Right forelimb (tissue), 1 donor: ENCODE measurements at regions not wholly inside any gene's neighbourhood (a gene's known extent, or its start where the extent isn't known, plus 50 kb on each side); places are given as distances from the start of the nearest gene placed in this dataset.
"Not testable (repeated sequence)": the region's sequence is repeated elsewhere in the genome, so short reads cannot be mapped to it uniquely, and the experiment has no call there.

Experiments used
- DNase-seq: peaks from one replicate; pipeline ENCODE4 v3.0.0-alpha.2; 2018

DNA sequence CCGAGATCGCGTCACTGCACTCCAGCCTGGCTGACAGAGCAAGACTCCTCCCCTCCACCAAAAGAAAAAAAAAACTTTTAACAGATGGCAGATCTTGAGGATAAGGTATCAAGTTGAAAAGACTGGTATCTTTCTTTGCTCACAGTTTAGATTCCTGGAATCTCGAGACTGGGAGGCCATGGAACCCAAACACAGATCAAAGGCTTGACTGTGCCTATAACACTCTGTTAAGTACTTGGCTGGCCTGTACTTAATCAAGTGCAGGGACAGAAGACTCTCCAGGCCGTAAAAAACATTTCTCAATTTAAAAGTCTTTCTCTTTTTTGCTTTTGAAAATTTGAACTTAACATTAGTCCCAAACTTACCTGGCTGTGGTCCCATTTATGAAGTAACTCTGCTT is 107.1 kb upstream of the ZNF516 start:
- no peak for DNase-seq

DNA sequence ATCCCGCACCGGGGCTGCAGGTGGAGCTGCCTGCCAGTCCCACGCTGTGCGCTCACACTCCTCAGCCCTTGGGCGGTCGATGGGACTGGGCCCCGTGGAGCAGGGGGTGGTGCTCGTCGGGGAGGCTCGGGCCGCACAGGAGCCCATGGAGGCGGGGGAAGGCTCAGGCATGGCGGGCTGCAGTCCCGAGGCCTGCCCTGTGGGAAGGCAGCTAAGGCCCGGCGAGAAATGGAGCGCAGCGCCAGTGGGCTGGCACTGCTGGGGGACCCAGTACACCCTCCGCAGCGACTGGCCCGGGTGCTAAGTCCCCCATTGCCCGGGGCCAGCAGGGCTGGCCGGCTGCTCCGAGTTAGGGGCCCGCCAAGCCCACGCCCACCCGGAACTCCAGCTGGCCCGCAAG is 105.0 kb upstream of the ZNF516 start:
- DNase-seq, result not testable (repeated sequence)

DNA sequence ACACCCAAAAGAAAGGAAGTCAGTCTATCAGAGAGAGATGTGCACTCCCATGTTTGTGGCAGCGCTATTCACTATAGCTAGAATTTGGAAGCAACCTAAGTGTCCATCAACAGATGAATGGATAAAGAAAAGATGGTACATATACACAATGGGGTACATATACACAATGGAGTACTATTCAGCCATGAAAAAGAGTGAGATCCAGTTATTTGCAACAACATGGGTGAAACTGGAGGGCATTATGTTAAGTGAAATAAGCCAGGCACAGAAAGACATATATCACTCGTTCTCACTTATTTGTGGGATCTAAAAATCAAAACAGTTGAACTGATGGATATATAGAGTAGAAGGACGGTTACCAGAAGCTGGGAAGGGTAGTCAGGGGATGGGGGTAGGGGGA is 99.9 kb upstream of the ZNF516 start:
- DNase-seq, result no peak

DNA sequence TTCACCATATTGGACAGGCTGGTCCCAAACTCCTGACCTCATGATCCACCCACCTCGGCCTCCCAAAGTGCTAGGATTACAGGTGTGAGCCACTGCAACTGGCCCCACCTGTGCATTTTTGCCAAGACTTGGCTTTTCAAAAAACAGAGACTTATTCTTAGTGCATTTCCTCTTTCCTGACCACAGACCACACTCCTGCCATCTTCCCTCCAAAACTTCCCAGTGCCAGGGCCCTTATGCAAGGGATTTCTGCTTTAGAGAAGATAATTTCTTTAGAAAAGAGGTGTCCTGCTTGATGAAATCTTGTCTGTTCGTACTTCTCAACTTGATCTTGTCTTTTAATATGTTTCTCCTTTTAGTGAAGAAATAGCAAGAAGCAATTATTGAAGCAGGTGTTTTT is 98.8 kb upstream of the ZNF516 start:
- no peak for DNase-seq

DNA sequence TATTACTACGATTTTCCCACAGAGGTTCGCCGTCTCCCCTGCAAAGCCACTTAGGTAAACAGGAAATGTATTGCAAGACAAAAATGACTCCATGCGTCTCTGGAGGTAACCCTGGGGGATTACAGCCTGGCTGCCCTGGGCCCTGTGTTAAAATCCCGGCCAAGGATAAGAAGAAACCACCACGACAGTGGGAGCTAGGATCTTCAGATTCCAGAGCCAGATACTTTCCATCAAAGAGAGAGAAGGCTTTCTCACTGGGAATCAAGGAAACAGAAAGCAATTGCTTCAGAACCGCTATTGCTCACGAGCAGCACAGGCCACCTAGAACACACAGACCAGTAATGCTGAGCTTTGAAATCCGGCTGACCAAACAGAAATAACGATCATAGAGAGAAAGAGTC is 97.9 kb upstream of the ZNF516 start:
- no peak for DNase-seq

DNA sequence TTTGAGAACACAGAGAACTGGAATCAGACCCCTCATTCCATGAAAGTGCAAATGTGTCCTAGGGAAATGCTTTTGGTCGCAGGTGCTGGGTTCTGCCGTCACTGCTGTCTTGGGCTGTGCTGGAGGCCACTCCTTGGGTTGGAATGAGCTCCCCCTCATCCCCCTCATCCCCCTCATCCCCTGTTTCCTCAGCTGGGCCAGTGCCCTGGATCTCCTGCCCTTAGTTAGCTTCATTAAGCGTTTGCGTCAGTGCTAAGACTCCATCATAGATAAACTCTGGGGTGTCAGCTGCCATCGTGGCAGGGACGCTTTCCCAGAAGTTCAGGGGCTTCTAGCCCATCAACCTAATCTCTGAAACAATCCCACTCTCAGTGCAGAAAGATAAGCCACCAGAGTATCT is 97.1 kb upstream of the ZNF516 start:
- no peak for DNase-seq

DNA sequence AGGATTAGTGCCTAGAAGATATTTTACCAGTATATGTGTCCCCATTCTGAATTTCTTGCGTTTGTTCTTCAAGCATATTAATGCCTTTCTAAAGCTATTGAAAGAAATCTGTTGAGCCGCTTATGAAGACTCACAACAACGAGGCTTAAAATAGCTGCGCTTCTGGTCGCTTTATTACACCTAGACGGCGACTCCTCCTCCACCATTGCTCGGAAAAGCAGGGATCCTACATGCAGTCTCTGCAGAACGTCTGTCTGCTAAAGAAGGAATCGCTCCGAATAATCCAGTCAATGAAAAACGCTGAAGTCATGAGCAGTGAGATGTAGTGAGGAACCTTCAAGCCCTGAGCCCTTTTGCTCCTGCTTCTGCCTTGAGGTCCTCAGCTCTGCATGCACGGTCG is 94.8 kb upstream of the ZNF516 start:
- no peak for DNase-seq

DNA sequence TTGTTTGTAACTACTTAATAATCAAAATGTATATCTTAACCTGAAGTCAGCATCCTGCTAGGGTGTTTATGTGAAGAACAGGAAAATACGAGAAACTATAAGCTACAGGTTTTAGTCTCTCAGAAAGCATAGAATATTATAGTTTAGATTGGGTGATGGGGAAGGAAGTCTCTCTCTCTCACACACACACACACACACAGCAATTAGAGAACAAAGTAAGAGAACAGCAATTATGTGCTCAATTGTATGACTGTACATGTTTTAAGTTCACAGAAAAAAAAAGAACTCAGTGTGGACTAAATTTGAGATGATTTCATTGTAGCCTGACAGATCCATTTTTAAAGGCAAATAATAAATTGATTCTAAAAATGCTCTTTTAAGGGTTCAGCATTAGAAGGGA is 94.3 kb upstream of the ZNF516 start:
- DNase-seq, result no peak

DNA sequence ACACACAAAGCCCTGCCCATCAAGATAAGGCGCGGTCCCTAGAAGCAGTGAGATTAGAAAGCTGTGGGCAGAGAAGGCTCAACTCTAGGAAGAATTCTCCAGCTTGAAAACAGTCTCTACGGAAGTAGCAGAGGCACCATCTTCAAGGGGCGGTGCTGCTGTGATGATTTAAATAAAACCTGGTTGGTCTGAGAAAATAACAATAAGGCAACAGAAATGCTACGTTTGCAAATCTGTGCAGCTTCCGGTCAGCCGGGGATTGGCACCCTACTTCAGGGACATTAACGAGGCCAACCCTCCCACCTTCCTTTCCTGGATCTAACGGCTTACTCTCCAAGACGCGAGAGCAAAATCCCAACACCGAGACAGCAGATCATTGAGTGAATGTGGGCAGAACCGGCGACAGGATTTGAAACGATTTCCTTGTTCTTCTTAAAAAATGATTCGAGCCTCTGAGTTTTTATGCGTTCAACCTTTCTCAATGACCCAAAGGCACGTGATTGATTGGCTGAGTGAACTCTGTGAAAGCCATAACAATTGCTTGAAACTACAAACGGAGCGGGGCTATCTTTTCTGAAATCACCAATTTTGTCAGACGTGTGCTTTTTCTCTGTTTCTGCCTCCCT is 93.7 kb upstream of the ZNF516 start:
- DNase-seq, result no peak

DNA sequence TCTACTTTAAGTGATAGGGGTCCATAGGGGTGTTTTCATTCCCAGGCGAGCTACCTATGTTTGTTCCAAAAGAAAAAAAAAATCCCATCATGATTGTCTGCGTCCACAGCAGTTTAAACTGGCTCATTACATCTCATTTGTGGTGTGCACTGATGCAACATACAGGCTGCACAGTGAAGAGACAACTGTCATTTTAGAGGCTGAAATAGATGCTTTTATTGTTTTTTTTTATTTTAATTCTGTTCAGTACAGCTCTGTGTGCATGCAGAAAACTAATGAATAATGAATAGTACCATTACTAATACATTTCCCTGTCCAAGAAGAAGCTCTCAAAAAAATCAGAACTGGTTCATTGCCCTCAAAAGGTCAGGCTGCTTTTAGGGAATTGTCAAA is 92.8 kb upstream of the ZNF516 start:
- DNase-seq, result no peak

DNA sequence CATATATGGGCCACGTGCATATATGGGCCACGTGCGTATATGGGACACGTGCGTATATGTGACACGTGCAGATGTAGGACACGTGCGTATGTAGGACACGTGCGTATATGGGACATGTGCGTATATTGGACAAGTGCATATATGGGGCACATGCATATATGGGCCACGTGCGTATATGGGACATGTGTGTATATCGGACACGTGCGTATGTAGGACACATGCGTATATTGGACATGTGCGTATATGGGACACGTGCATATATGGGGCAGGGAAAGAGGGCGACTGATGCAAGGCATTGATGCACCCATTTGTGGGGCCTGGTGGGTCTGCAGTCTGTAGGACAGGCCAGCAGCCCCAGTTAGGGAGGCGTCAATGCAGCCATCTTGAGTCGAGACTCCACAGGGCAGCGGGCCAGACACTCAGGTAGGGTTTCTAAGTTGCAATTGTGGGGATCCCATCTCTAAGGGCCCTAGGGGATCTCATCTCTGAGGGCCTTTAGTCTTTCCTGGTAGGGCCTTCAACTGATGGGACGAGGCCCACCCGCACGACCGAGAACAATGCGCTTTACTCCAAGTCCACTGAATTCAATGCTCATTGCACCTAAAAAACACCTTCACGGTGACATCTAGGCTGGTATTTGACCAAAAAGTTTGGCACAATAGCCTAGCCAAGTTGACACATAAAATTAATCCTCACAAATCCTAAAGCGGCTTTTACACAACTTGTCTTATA is 92.3 kb upstream of the ZNF516 start:
- DNase-seq, result no peak

DNA sequence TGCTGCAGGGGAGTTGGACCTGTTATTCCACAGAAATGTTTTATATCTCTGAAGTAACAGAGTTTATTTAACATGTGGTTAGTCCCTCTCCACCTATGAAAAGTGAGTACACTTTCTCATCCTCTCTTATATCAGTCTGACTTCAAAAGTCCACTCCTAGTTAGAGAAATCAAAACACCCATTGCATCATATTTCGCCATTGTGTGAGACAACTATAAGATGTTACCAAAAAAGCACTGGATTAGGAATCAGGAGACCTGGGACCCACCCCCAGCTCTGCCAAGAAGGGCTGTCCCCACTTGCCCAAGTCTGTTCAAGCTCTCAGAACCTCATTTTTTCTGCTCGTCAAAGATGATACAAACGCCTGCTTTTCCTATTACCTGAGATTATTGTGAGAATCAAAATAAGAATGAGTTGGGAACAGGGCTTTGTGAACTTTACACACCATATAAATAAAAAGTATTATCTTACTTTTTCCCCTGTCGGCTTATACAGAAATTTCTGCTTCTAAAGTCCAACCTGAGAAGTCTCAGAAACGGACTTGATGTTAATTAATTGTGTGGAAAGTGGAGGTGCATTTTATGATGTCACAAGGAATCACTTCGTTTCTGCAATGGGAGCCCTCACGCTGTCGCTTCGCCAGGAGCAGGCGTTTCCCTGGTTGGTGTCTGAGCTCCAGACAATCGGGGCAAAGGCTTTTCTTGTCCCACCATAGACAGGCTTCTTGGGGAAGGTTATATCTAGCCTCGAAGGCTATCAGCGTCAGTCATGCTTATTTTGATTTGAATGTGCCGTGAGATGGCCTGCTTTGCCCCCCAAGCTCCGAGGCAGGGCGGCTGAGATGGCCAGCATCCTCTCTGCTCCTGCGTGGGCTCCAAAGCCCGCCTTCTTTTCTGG is 89.6 kb upstream of the ZNF516 start:
- DNase-seq, result no peak

DNA sequence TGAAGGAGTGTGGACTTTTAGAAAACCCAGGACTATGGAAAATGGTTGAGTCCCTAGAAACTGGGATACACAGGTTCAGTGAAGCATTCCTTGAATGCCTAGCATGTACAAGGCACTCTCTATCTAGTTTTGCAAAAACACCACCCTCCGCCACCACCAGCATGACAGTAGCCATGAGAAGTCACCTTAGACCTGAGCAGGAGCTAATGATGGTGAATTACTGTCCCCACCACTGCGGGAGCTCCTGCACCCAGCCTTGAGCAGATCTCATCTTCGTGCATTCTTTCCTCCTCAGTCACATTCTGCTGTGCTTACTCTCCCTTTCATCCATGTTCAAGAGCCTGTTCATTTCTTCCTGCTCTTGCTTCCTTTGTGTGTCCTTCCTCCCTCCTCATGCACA is 86.2 kb upstream of the ZNF516 start:
- no peak for DNase-seq

DNA sequence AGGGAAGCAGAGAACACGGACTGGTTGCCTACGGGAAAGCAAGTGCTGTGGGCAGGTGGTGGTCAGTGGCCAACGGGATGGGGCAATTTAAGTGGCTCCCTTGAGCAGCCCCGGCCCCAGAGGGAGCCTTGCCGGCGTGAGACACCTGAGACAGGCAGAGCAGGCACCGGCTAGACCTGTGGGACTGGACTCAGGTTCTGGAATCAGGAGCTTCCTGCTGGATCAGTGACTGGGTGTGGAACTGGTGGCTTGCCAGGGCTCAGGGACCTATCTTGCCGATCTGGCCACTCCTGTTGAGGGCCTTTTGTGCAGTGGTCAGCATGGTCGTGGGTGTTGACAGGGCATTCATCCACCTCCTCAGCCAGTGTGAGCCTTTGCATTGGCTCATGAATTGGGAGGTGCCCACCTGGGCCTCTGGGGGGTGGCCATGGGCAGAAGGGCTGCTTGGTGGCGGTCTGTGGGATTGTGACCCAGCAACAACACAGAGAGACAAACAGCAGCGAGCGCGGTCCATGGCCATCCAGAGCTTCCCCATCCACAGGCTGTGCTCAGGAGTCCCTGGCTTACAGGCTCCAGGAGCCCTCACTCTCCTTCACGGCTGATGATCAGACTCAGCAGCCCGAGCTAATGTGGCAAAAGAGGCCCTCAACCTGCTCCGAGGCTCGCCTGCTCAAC is 85.4 kb upstream of the ZNF516 start:
- no peak for DNase-seq

DNA sequence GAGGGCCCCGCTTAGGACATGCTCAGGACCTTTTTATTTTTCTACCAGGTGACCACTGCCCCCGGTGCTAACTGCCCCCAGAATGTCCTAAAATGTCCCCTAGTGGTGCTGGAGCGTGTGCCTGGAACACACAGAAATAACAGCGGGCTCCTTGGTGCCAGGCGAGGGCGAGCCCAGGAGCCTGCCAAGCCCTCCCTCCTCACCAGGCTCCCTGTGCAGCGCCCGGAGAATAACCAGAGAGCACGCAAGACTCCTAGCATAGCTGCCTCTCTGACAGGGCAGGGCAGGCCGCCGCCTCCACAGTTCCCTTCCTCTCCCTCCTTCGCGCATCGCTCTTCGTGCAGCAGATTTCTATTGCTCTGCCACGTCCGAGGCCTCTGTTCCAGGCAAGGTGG is 84.3 kb upstream of the ZNF516 start:
- DNase-seq, result no peak

DNA sequence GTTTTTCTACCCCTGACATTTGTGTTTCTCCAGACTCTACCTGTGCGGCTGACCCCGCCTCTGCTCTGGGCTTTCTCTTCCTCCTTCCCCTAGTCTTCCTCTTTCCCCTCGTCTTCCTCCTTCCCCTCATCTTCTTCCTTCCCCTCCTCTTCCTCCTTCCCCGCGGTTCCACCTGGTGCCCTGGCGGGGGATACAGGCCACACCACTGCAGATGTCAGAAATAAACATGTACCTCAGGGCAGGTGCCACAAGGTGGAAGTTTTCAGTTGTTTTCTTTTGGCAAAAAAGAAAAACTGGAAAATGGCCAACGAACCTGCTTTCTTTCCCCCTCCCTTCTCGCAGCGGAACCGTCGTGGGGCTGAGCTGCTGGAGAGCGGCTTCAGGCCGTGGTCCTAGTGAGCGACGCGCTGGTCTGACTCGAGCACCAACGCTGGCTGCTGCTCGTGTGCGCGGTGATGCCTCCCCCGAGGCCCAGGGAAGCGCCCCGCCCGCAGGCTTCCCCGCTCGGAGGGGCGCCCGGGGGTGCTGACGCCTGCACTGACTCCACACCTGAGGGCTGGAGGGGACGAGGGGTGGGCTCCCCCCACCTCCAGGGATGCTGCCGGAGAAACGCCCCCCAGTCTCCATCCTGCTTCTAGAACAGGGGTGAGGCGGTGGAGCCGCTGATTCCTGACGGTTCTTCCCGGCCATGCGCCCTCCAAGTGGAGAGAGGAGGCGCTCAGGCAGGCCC is 83.7 kb upstream of the ZNF516 start:
- DNase-seq, result no peak

DNA sequence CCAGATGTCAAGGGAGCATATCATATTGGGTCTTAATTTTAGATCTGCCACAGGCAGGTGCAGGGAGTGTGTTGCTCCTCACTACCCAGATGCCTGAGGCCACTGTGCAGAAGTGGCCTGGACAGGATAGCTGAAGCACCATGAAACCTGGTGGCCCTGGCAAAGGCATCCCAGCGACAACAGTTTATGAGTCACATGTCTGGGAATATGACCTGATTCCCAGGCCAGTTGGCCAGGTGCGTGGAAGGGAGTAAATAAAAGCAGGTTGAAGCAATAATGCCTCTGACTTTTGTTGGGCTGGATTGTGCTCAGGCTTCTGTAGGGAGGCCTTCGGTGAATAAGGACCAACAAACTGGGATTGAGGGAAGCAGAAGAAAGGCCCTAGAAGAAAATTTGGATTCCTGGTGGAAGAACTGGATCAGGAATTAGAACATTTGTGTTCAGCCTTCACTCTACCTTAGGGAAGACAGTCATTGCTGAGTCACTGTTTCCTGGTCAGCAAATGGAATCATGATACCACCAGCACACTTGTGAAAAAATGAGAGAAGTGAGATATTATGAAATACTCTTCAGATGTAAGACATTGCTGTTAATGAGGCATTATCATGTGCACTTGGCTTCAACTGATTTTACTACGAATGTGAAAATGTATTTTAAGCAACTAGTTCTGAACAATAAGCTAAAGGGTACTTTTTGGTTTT is 78.4 kb upstream of the ZNF516 start:
- no peak for DNase-seq

DNA sequence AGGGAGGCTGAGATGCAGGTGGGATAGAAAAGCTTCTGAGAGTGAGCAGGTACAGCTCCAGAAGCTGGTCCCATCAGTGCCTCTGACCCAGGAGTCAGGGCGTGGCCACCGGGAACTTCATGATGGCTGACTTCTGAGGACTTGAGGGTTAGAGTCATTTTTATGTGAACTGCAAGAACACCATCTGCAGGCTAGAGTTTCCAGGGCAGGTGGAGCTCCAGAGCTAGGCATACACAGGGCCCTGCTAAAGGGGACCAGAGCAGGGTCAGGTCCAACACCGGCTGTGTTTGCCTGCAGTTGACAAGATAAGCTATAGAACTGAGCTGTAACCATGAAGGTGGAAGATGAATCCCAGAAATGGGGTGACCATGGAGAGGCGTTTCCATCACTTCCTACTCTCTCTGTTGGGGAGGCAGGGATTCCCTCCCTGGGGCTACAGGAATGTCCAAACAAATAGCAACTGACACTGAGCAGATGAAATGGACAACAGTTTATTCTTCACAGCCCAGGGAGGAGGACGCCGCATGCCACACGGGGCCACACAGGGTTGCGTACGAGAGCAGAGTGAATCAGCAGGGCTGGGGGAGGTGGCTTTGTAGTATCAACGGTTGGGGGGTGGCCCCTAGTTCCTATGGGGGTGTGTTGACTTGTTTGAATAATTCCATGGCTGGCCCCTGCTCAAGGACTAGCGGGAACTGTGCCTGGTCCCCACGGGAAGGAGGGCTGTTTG is 77.6 kb upstream of the ZNF516 start:
- no peak for DNase-seq

DNA sequence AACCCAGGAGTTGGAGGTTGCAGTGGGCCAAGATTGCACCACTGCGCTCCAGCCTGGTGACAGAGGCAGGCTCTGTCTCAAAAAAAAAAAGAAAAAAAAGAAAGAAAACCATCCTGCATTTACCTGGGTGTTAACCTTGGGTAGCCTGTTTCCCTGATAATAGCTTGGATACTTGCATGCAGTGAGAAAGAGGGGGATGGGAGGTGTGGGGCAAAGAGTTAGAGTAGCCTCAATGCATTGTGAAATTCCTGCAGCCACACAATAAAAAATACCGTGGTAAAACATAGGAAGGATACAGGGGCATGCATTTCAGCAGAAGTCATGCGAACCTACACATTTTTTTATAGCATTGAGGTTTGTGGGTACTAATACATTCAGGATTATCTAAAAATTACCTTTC is 76.6 kb upstream of the ZNF516 start:
- no peak for DNase-seq

DNA sequence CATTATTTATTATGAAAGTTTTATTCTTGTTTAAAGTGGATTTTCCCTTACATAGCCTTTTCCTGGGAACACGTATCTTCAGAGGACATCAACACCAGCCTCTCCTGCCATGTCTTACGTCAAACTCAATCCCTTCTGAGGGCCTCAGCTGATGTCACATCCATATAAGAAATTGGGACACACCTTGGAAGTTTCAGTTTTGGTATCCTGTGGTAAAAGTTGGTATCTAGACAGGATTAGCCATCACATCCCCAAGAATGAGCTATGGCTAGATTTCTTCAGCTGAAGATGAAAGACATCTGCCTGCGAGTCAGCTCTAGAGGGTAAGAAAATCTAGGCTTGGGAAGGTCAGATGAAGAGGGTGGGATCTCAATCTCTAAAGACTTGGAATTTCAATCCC is 75.8 kb upstream of the ZNF516 start:
- no peak for DNase-seq
